HG03159 (cell line): ENCODE measurements at regions not wholly inside any gene's neighbourhood (a gene's known extent, or its start where the extent isn't known, plus 50 kb on each side); places are given as distances from the start of the nearest gene placed in this dataset.

Experiments
- ATAC-seq: cut with Tn5 transposase; IDR thresholded peaks from one replicate; pipeline ENCODE4 v1.9.1; 2021; ENCODE audit warnings: mild to moderate bottlenecking, moderate library complexity; ENCODE audit not compliant: unreplicated experiment

- ATAC-seq, result no peak
Observed at GRCh38 chr4:17068891-17069290, 170.4 kb upstream of the LDB2 start.

GRCh38 chr4:17068392-17068791 is 169.9 kb upstream of the LDB2 start:
- no peak for ATAC-seq

GRCh38 chr4:17066972-17067371 is 168.5 kb upstream of the LDB2 start:
- ATAC-seq, result no peak

- no peak for ATAC-seq
Observed at GRCh38 chr4:17066236-17066635, 167.8 kb upstream of the LDB2 start.

GRCh38 chr4:17065821-17066220 is 167.4 kb upstream of the LDB2 start:
- ATAC-seq, result no peak

GRCh38 chr4:17064959-17065358 is 166.5 kb upstream of the LDB2 start:
- ATAC-seq, result no peak

- no peak for ATAC-seq
Observed at GRCh38 chr4:17063888-17064287, 165.4 kb upstream of the LDB2 start.

GRCh38 chr4:17060230-17060629 is 161.8 kb upstream of the LDB2 start:
- ATAC-seq, result no peak

- ATAC-seq, result no peak
Observed at GRCh38 chr4:17058916-17059741, 160.7 kb upstream of the LDB2 start.

- ATAC-seq, result no peak
Observed at GRCh38 chr4:17058536-17058915, 160.1 kb upstream of the LDB2 start.

- ATAC-seq, result no peak
Observed at GRCh38 chr4:17057035-17057434, 158.6 kb upstream of the LDB2 start.

GRCh38 chr4:17055788-17056187 is 157.3 kb upstream of the LDB2 start:
- ATAC-seq, result no peak

- ATAC-seq, result no peak
Observed at GRCh38 chr4:17045866-17046265, 147.4 kb upstream of the LDB2 start.

- ATAC-seq, result no peak
Observed at GRCh38 chr4:17038510-17039176, 140.2 kb upstream of the LDB2 start.

GRCh38 chr4:17033768-17034181 is 135.3 kb upstream of the LDB2 start:
- ATAC-seq, result no peak

GRCh38 chr4:17033025-17033767 is 134.8 kb upstream of the LDB2 start:
- no peak for ATAC-seq

GRCh38 chr4:17030543-17030942 is 132.1 kb upstream of the LDB2 start:
- no peak for ATAC-seq

- no peak for ATAC-seq
Observed at GRCh38 chr4:17029964-17030363, 131.5 kb upstream of the LDB2 start.

- ATAC-seq, result no peak
Observed at GRCh38 chr4:17029432-17029831, 131.0 kb upstream of the LDB2 start.

- ATAC-seq, result no peak
Observed at GRCh38 chr4:17027495-17027894, 129.1 kb upstream of the LDB2 start.

GRCh38 chr4:17024425-17024824 is 126.0 kb upstream of the LDB2 start:
- no peak for ATAC-seq

GRCh38 chr4:17020901-17021300 is 122.5 kb upstream of the LDB2 start:
- no peak for ATAC-seq
